ENCODE measurements at regions not wholly inside any gene's neighbourhood (a gene's known extent, or its start where the extent isn't known, plus 50 kb on each side); places are given as distances from the start of the nearest gene placed in this dataset.

- H3K4me1 Mint-ChIP-seq: no peaks in the 10 kb centered on the region
- H3K36me3 Mint-ChIP-seq: no peaks in the 10 kb centered on the region
- no peak for TF ChIP-seq CTCF (IDR thresholded peaks at IDR 0.05; ENCODE audit: unreplicated experiment)
- peaks cover 3% of the 10 kb centered on the region for H3K27me3 Mint-ChIP-seq (ENCODE audit: low read depth)
- no peaks in the 10 kb centered on the region for H3K9me3 Mint-ChIP-seq
- no peak overlapping the region for H3K27ac Mint-ChIP-seq
- no peak for DNase-seq (ENCODE audit: low spot score in 2 of 2, unreplicated experiment in 2 of 2)
- no peak overlapping the region for H3K4me3 Mint-ChIP-seq
Measured at GRCh38 chr1:69377507-69377906, 190.2 kb upstream of the LRRC7 start.

- no peak for TF ChIP-seq CTCF (IDR thresholded peaks at IDR 0.05; ENCODE audit: unreplicated experiment)
- DNase-seq (ENCODE audit: low spot score in 2 of 2, unreplicated experiment in 2 of 2): no peak
- Mint-ChIP-seq H3K9me3 (peaks cover 27% of the 10 kb centered on the region), H3K4me3 (no peak overlapping the region), H3K36me3 (no peaks in the 10 kb centered on the region), H3K27me3 (ENCODE audit: low read depth) (no peaks in the 10 kb centered on the region), H3K4me1 (no peaks in the 10 kb centered on the region), H3K27ac (no peak overlapping the region)
Measured at GRCh38 chr1:69388044-69388443, 179.7 kb upstream of the LRRC7 start.

GRCh38 chr1:69400128-69400527 is 167.6 kb upstream of the LRRC7 start:
- H3K27me3 Mint-ChIP-seq (ENCODE audit: low read depth): peaks cover 5% of the 10 kb centered on the region
- no peak overlapping the region for H3K4me3 Mint-ChIP-seq
- no peaks in the 10 kb centered on the region for H3K9me3 Mint-ChIP-seq

GRCh38 chr1:69401879-69402278 is 165.8 kb upstream of the LRRC7 start:
- H3K9me3 Mint-ChIP-seq: no peaks in the 10 kb centered on the region
- H3K4me3 Mint-ChIP-seq: no peak overlapping the region
- DNase-seq (ENCODE audit: low spot score in 2 of 2, unreplicated experiment in 2 of 2): no peak
- no peak for TF ChIP-seq CTCF (IDR thresholded peaks at IDR 0.05; ENCODE audit: unreplicated experiment)
- H3K36me3 Mint-ChIP-seq: no peaks in the 10 kb centered on the region
- H3K4me1 Mint-ChIP-seq: peaks cover 3% of the 10 kb centered on the region
- peaks cover 5% of the 10 kb centered on the region for H3K27me3 Mint-ChIP-seq (ENCODE audit: low read depth)
- no peak overlapping the region for H3K27ac Mint-ChIP-seq

More at GRCh38 chr1:69400128-69400527, 167.6 kb upstream of the LRRC7 start:
- no peak for TF ChIP-seq CTCF (IDR thresholded peaks at IDR 0.05; ENCODE audit: unreplicated experiment)
- no peaks in the 10 kb centered on the region for H3K36me3 Mint-ChIP-seq
- no peak overlapping the region for H3K27ac Mint-ChIP-seq
- DNase-seq (ENCODE audit: low spot score in 2 of 2, unreplicated experiment in 2 of 2): no peak
- peaks cover 3% of the 10 kb centered on the region for H3K4me1 Mint-ChIP-seq

- no peaks in the 10 kb centered on the region for H3K36me3 Mint-ChIP-seq
- H3K4me3 Mint-ChIP-seq: no peak overlapping the region
- no peak overlapping the region for H3K27ac Mint-ChIP-seq
- peaks cover 3% of the 10 kb centered on the region for H3K4me1 Mint-ChIP-seq
- H3K27me3 Mint-ChIP-seq (ENCODE audit: low read depth): no peaks in the 10 kb centered on the region
- TF ChIP-seq CTCF (IDR thresholded peaks at IDR 0.05; ENCODE audit: unreplicated experiment): no peak
- H3K9me3 Mint-ChIP-seq: peaks cover 10% of the 10 kb centered on the region
- DNase-seq (ENCODE audit: low spot score in 2 of 2, unreplicated experiment in 2 of 2): no peak
Measured at GRCh38 chr1:69403756-69404320, 163.9 kb upstream of the LRRC7 start.

GRCh38 chr1:69404486-69404885 is 163.2 kb upstream of the LRRC7 start:
- H3K4me3 Mint-ChIP-seq: no peak overlapping the region
- peaks cover 3% of the 10 kb centered on the region for H3K4me1 Mint-ChIP-seq
- no peak for TF ChIP-seq CTCF (IDR thresholded peaks at IDR 0.05; ENCODE audit: unreplicated experiment)
- no peaks in the 10 kb centered on the region for H3K27me3 Mint-ChIP-seq (ENCODE audit: low read depth)
- H3K9me3 Mint-ChIP-seq: peaks cover 10% of the 10 kb centered on the region
- no peak overlapping the region for H3K27ac Mint-ChIP-seq
- H3K36me3 Mint-ChIP-seq: no peaks in the 10 kb centered on the region
- no peak for DNase-seq (ENCODE audit: low spot score in 2 of 2, unreplicated experiment in 2 of 2)

Measured in mesothelial cell of epicardium (in vitro differentiated cells).